VCaP (cell line): ENCODE measurements at regions not wholly inside any gene's neighbourhood (a gene's known extent, or its start where the extent isn't known, plus 50 kb on each side); places are given as distances from the start of the nearest gene placed in this dataset.

ENCODE experiments used
- H3K27ac ChIP-seq: fragments of 450-650 bp; 2 replicates; pipeline ENCODE4 v1.5.1; 2017
- TF ChIP-seq, protein P1 (sequence below): fragments of 450-650 bp; conservative IDR thresholded peaks from 2 replicates; pipeline ENCODE4 v1.5.1; 2017; ENCODE audit warnings: mild to moderate bottlenecking, moderate library complexity

DNA sequence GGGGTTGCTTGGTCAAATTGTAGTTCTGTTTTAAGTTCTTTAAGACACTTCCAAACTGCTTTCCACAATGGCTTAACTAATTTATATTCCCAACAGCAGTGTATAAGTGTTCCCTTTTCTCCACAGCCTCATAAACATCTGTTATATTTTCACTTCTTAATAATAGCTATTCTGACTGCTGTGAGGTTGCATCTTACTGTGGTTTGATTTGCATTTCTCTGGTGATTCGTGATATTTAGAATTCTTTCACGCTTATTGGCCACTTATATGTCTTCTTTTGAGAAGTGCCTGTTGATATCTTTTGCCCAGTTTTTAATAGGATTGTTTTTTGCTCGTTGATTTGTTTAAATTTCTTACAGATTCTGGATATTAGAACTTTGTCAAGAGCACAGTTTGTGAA, 278.6 kb upstream of the ITM2A start:
- TF ChIP-seq, protein P1, sequence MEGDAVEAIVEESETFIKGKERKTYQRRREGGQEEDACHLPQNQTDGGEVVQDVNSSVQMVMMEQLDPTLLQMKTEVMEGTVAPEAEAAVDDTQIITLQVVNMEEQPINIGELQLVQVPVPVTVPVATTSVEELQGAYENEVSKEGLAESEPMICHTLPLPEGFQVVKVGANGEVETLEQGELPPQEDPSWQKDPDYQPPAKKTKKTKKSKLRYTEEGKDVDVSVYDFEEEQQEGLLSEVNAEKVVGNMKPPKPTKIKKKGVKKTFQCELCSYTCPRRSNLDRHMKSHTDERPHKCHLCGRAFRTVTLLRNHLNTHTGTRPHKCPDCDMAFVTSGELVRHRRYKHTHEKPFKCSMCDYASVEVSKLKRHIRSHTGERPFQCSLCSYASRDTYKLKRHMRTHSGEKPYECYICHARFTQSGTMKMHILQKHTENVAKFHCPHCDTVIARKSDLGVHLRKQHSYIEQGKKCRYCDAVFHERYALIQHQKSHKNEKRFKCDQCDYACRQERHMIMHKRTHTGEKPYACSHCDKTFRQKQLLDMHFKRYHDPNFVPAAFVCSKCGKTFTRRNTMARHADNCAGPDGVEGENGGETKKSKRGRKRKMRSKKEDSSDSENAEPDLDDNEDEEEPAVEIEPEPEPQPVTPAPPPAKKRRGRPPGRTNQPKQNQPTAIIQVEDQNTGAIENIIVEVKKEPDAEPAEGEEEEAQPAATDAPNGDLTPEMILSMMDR: no peak
- no peak overlapping the region for H3K27ac ChIP-seq

DNA sequence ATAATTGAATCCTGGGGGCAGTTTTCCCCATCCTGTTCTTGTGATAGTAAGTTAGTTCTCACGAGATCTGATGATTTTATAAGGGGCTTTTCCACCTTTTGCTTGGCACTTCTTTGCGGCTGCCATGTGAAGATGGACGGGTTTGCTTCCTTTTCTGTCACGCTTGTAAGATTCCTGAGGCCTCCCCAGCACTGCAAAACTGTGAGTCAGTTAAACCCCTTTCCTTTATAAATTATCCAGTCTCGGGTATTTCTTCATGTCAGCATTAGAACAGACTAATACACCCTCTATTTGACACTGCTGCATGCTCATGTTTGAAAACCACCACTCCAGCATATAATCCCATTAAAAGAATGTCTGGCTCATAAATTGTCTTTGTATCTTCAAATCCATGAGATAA, 264.4 kb upstream of the ITM2A start:
- TF ChIP-seq, protein P1: no peak
- peak overlapping the region; percentile 46; the same call in 1 of the 2 replicates for H3K27ac ChIP-seq

DNA sequence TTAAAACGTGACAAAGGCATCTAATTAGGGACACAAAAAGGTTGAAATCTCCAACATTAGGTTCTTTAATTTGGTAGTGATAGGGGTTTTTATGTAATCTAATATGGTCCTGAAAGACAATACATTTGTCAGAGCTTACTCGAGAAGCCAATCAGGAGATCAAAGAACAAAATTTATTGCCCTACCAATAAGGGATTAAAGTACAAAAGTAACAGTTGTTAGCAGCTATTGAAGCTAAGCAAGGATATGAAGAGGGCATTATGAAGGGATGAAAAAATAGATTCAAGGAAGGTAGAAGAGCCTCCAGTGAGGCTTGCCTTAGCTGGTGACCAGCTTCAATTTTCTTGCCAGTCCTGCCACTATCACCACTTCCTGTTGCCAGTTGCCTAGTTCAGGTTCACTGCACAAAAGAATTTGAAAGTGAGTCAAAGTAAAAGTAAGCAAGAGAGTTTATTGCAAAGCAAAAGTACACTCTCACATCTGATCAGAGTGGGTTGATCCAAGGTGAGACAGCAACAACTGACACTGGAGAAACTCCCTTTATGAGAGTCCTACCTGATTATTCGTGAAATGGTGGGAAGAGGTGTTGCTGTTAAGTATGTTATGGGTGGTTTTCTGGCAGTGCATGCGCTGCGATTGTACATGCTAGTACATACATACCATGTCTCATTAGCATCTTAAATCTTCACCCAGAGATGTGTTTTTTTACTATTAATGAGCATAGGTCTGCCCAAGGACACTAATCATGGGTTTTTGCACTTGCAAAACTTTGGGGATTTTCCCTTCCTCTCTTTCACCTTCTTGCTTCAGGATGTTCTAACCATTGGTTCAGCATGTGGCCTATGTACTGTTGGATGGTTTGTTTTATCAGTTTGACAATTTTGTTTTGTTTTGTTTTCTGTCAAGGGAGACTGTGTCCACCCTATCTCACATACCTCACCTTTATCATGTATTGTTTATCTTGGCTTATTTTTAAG, 263.2 kb upstream of the ITM2A start:
- TF ChIP-seq, protein P1: no peak
- peak overlapping the region; percentile 46 for H3K27ac ChIP-seq

DNA sequence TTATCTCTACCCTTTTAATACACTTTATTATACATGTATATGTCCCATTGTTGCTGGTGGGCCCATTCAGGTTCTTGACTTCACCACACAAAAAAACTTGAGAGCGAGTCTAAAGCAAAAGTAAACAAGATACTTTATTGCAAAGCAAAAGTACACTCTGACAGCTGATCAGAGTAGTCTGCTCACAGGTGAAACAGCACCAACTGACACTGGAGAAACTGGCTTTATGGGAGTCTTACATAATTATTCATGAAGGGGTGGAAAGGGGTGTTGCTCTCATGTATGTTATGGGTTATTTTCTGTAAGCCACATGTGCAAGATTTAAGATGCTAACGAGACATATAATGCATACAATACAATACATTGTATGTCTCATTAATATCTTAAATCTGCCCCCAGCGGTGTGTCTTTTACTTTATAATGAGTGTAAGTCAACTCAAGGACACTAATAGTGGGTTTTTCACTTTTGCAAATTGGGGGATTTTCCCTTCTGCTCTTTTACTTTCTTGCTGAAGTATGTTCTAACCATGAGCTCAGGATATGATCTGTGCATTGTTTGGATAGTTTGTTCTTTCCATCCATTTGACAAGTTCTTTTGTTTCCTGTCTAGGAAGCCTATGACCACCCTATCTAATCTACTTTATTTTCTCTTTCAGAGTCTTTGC, 256.1 kb upstream of the ITM2A start:
- TF ChIP-seq, protein P1: no peak
- no peak overlapping the region for H3K27ac ChIP-seq

DNA sequence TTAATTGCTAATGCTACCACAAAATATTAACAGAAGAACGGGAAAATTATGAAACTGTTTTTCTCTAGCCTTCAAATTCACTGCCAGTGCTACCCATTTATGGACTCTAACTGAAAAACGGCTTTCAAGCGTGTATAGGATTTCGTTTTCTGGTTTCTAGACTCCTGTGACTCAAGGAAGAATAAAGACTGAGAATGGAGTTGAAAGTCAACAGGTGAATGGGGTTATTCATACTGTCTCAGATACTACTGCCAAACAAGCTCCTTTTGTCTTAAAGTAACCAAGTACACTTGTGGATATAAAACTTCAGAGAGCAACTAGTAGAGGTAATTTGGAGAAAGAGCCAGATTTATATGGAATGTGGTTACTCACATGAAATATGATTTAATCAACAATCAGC, 251.1 kb upstream of the ITM2A start:
- H3K27ac ChIP-seq: no peak overlapping the region
- TF ChIP-seq, protein P1: no peak

DNA sequence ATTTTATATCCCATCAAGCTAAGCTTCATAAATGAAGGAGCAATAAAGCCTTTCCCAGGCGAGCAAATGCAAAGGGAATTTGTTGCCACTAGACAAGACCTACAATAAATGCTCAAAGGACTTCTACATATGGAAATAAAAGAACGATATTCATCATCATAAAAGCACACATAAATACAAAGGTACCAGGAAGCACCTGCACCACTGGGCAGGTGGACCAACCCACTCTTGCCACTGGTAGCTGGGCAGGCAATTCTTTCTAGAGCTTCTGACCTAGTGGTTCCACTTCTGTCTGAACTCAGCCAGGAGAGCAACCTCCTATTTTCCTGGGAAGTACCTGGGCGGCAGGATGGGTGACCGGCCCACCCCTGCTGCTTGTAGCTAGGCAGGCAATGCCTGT, 237.2 kb upstream of the ITM2A start:
- no peak overlapping the region for H3K27ac ChIP-seq
- TF ChIP-seq, protein P1: no peak

DNA sequence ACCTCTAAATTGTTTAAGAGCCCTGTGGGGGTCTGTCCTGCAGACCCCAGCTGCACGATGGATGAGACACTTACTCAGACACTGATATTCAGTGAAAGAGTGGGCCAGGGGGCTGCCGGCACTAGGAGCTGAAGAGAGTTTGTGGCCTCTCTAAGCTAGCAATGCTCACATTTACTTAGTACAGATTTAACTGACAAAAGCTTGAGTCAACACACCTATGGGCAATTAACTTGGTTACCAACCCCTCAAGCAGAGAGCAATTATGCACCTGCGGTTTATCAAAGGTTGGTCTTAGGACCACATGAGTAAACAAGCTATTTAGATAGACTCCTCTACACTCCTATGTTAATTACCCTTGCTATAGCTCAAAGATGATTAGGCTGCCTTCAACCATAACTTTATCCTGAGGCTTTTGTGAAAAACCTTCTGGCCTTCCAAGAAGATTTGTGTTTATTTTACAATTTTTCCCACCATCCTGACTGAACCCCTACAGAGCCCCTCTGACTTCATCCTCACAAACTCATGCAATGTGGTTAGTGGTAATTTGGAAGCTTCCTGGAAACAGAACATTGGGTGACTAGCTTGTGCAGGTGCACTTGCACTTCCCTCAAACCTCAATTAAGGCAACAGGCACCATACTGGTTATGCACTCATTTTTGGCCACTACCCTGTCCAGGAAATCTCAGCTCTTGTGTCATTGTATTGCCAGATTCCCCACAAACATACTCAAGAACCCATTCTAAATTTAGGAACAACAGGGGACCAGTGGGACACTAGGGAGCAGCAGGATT, 234.4 kb upstream of the ITM2A start:
- TF ChIP-seq, protein P1: no peak
- H3K27ac ChIP-seq: no peak overlapping the region
